ENCODE measurements at regions not wholly inside any gene's neighbourhood (a gene's known extent, or its start where the extent isn't known, plus 50 kb on each side); places are given as distances from the start of the nearest gene placed in this dataset.

DNA sequence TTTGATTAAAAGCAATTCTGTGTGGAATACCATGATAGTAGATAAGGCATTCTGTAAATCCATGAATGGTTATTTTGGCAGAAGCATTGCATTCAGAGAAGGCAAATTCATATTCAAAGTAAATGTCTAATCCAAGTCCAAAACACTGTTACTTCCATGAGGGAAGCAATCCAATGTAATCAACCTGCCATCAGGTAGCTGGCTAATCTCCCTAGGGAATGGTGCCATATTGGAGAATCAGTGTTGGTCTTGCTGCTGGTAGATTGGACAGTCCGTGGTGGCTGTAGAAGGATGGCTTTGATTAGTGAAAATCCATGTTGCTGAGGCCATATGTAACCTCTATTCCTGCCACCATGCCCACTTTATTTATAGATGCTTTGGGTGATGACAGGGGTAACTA, 72.1 kb upstream of the TNIK start:
- TF ChIP-seq, protein P1, sequence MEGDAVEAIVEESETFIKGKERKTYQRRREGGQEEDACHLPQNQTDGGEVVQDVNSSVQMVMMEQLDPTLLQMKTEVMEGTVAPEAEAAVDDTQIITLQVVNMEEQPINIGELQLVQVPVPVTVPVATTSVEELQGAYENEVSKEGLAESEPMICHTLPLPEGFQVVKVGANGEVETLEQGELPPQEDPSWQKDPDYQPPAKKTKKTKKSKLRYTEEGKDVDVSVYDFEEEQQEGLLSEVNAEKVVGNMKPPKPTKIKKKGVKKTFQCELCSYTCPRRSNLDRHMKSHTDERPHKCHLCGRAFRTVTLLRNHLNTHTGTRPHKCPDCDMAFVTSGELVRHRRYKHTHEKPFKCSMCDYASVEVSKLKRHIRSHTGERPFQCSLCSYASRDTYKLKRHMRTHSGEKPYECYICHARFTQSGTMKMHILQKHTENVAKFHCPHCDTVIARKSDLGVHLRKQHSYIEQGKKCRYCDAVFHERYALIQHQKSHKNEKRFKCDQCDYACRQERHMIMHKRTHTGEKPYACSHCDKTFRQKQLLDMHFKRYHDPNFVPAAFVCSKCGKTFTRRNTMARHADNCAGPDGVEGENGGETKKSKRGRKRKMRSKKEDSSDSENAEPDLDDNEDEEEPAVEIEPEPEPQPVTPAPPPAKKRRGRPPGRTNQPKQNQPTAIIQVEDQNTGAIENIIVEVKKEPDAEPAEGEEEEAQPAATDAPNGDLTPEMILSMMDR (IDR thresholded peaks at IDR 0.05; ENCODE audit: insufficient read depth, low read depth, low read length), result no peak
- TF ChIP-seq EZH2 (IDR thresholded peaks at IDR 0.05; ENCODE audit: insufficient read depth, low read length), result no peak

Data from astrocyte (in vitro differentiated cells and primary cell).